ENCODE measurements at regions not wholly inside any gene's neighbourhood (a gene's known extent, or its start where the extent isn't known, plus 50 kb on each side); places are given as distances from the start of the nearest gene placed in this dataset.

- TF ChIP-seq BRCA1 (IDR thresholded peaks at IDR 0.05; ENCODE audit: low read depth, low read length): no peak
- no peak for TF ChIP-seq EZH2 (IDR thresholded peaks at IDR 0.05; ENCODE audit: borderline replicate concordance, control insufficient read depth, low read depth, low read length)
These were observed 236.2 kb downstream of the GLI2 start for GRCh38 chr2:120971866-120972265.
